HG02870 (cell line): ENCODE measurements at regions not wholly inside any gene's neighbourhood (a gene's known extent, or its start where the extent isn't known, plus 50 kb on each side); places are given as distances from the start of the nearest gene placed in this dataset.

Experiments
- ATAC-seq: cut with Tn5 transposase; IDR thresholded peaks from one replicate; pipeline ENCODE4 v1.9.1; 2021; ENCODE audit warnings: mild to moderate bottlenecking, moderate library complexity; ENCODE audit not compliant: unreplicated experiment

- ATAC-seq = no peak
Observed at GRCh38 chr3:80542456-80542855, 774.7 kb upstream of the ROBO1 start.

GRCh38 chr3:80537680-80538079, 769.9 kb upstream of the ROBO1 start:
- ATAC-seq = no peak

GRCh38 chr3:80535286-80535685, 767.5 kb upstream of the ROBO1 start:
- no peak for ATAC-seq

GRCh38 chr3:80533553-80533952, 765.8 kb upstream of the ROBO1 start:
- ATAC-seq = no peak

- ATAC-seq = no peak
Observed at GRCh38 chr3:80526153-80526552, 758.4 kb upstream of the ROBO1 start.

- ATAC-seq = no peak
Observed at GRCh38 chr3:80521081-80521480, 753.3 kb upstream of the ROBO1 start.

GRCh38 chr3:80519436-80519835, 751.6 kb upstream of the ROBO1 start:
- no peak for ATAC-seq

GRCh38 chr3:80496452-80496851, 728.7 kb upstream of the ROBO1 start:
- no peak for ATAC-seq

- ATAC-seq = no peak
Observed at GRCh38 chr3:80492162-80492561, 724.4 kb upstream of the ROBO1 start.

- ATAC-seq = no peak
Observed at GRCh38 chr3:80472961-80473360, 705.2 kb upstream of the ROBO1 start.

- ATAC-seq = no peak
Observed at GRCh38 chr3:80472459-80472858, 704.7 kb upstream of the ROBO1 start.

GRCh38 chr3:80470433-80470832, 702.6 kb upstream of the ROBO1 start:
- ATAC-seq = no peak

GRCh38 chr3:80465746-80466145, 697.9 kb upstream of the ROBO1 start:
- ATAC-seq = no peak

- no peak for ATAC-seq
Observed at GRCh38 chr3:80451393-80451792, 683.6 kb upstream of the ROBO1 start.

- no peak for ATAC-seq
Observed at GRCh38 chr3:80445641-80446040, 677.8 kb upstream of the ROBO1 start.

GRCh38 chr3:80445053-80445452, 677.3 kb upstream of the ROBO1 start:
- ATAC-seq = no peak

- ATAC-seq = no peak
Observed at GRCh38 chr3:80439490-80439889, 671.7 kb upstream of the ROBO1 start.

- no peak for ATAC-seq
Observed at GRCh38 chr3:80434366-80434765, 666.6 kb upstream of the ROBO1 start.

GRCh38 chr3:80424951-80425350, 657.2 kb upstream of the ROBO1 start:
- ATAC-seq = no peak

GRCh38 chr3:80408030-80408721, 640.4 kb upstream of the ROBO1 start:
- no peak for ATAC-seq

GRCh38 chr3:80405618-80406017, 637.8 kb upstream of the ROBO1 start:
- ATAC-seq = no peak

- ATAC-seq = peak; percentile 61
Observed at GRCh38 chr3:80395023-80395422, 627.2 kb upstream of the ROBO1 start.

GRCh38 chr3:80391573-80391972, 623.8 kb upstream of the ROBO1 start:
- peak; percentile 61 for ATAC-seq
